SU-DHL-6 (cell line): ENCODE measurements at regions not wholly inside any gene's neighbourhood (a gene's known extent, or its start where the extent isn't known, plus 50 kb on each side); places are given as distances from the start of the nearest gene placed in this dataset.

Experiments
- EZH2phosphoT487 ChIP-seq: fragments of 200-600 bp; sonication (generic), shearing (Covaris generic); conservative IDR thresholded peaks from 2 replicates; pipeline ENCODE4 v1.6.1; 2018; ENCODE audit warnings: mild to moderate bottlenecking, antibody characterized with exemption, low read length, moderate library complexity, mixed read lengths
- TF ChIP-seq, protein P1 (sequence below): fragments of 200-600 bp; sonication (generic); IDR thresholded peaks from one replicate; pipeline ENCODE4 v1.5.1; 2017; ENCODE audit warnings: antibody characterized with exemption, mild to moderate bottlenecking, low read length, moderate library complexity; ENCODE audit not compliant: insufficient read depth, poor library complexity, severe bottlenecking

DNA sequence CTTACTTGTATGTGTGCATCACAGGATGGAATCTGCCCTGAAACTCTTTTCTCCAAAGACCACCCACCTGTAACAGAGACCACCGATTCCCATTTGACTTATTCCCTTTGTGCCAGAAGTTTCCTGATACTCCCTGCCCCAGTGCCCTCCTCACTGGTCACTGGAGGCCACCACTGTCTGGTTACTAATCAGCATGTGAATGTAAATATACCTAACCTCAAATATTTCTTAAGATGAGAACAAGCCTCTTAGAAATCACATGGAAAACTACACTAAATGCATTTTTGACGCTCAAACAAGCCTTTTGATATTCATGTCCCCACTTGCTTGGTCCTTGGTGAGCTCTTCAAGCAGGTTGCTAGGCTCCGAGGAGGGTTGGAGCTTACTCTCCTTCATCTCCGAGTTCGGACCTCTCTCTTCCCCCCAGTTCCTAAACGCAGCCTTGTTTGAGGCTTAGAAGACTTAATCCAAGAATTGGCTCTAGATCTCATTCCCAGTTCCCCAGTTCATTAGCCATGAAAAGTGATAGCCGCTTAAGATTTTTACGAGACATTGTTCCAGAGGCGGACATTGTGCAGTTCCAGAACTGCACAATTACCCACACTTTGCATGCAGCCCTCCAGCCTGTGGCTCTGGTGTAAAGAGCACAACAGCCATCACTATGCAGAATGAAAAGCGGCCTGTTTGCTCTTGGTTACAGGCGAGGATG is 579.2 kb upstream of the PSMD7 start:
- TF ChIP-seq, protein P1, sequence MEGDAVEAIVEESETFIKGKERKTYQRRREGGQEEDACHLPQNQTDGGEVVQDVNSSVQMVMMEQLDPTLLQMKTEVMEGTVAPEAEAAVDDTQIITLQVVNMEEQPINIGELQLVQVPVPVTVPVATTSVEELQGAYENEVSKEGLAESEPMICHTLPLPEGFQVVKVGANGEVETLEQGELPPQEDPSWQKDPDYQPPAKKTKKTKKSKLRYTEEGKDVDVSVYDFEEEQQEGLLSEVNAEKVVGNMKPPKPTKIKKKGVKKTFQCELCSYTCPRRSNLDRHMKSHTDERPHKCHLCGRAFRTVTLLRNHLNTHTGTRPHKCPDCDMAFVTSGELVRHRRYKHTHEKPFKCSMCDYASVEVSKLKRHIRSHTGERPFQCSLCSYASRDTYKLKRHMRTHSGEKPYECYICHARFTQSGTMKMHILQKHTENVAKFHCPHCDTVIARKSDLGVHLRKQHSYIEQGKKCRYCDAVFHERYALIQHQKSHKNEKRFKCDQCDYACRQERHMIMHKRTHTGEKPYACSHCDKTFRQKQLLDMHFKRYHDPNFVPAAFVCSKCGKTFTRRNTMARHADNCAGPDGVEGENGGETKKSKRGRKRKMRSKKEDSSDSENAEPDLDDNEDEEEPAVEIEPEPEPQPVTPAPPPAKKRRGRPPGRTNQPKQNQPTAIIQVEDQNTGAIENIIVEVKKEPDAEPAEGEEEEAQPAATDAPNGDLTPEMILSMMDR = no peak
- no peak for TF ChIP-seq EZH2phosphoT487
